Mesenchymal stem cell (in vitro differentiated cells and primary cell): ENCODE measurements at regions not wholly inside any gene's neighbourhood (a gene's known extent, or its start where the extent isn't known, plus 50 kb on each side); places are given as distances from the start of the nearest gene placed in this dataset.

ENCODE experiments used
- DNase-seq: peaks from one replicate; pipeline ENCODE4 v3.0.0-alpha.2; 2013
- H2AFZ ChIP-seq: one replicate; pipeline ENCODE4 v1.6.1; 2013; ENCODE audit warnings: low read depth, mild to moderate bottlenecking, control low read depth, inconsistent platforms, low read length, moderate library complexity
- H2AK5ac ChIP-seq: 2 replicates; pipeline ENCODE4 v1.6.1; 2013; ENCODE audit warnings: low read length, moderate library complexity, mild to moderate bottlenecking, inconsistent platforms; ENCODE audit not compliant: severe bottlenecking
- H2BK120ac ChIP-seq: one replicate; pipeline ENCODE4 v1.6.1; 2013; ENCODE audit warnings: low read depth, mild to moderate bottlenecking, inconsistent platforms, low read length, moderate library complexity
- H2BK12ac ChIP-seq, 2 experiments: one replicate each; pipeline ENCODE4 v1.6.1; 2013; ENCODE audit warnings: inconsistent platforms in 2 of 2, low read length in 2 of 2, mild to moderate bottlenecking in 2 of 2, moderate library complexity in 2 of 2, control low read depth in 1 of 2
- H2BK15ac ChIP-seq: one replicate; pipeline ENCODE4 v1.6.1; 2013; ENCODE audit warnings: mild to moderate bottlenecking, low read depth, inconsistent platforms; ENCODE audit not compliant: poor library complexity, severe bottlenecking
- H2BK5ac ChIP-seq: 2 replicates; pipeline ENCODE4 v1.6.1; 2013; ENCODE audit warnings: low read depth, mild to moderate bottlenecking, low read length, control low read depth, inconsistent platforms; ENCODE audit not compliant: poor library complexity, severe bottlenecking
- H3K14ac ChIP-seq, 2 experiments: one replicate each; pipeline ENCODE4 v1.6.1; 2013; ENCODE audit warnings: inconsistent platforms in 2 of 2, low read length in 2 of 2, control low read depth in 1 of 2, mild to moderate bottlenecking in 1 of 2, moderate library complexity in 1 of 2
- H3K18ac ChIP-seq, 2 experiments: one replicate each; pipeline ENCODE4 v1.6.1; 2013; ENCODE audit warnings: inconsistent platforms in 2 of 2, low read length in 2 of 2, control low read depth in 1 of 2, low read depth in 1 of 2, mild to moderate bottlenecking in 1 of 2
- H3K23ac ChIP-seq, 2 experiments: one replicate each; pipeline ENCODE4 v1.6.1; 2013; ENCODE audit warnings: inconsistent platforms in 2 of 2, low read length in 2 of 2, mild to moderate bottlenecking in 2 of 2, moderate library complexity in 2 of 2, control low read depth in 1 of 2
- H3K27ac ChIP-seq: 2 replicates; pipeline ENCODE4 v1.5.1; 2013; ENCODE audit warnings: mild to moderate bottlenecking, moderate library complexity, low read length, control low read depth, inconsistent platforms; ENCODE audit not compliant: poor library complexity, severe bottlenecking
- H3K27me3 ChIP-seq, 2 experiments: 2 replicates each; pipeline versions ENCODE4 v1.6.1 to v1.7.0; 2013; ENCODE audit warnings: low read length in 2 of 2, mild to moderate bottlenecking in 2 of 2, moderate library complexity in 2 of 2, control low read depth in 1 of 2, inconsistent platforms in 1 of 2; ENCODE audit not compliant: control insufficient read depth in 1 of 2, insufficient read depth in 1 of 2
- H3K36me3 ChIP-seq, 2 experiments: 2 replicates each; pipeline versions ENCODE4 v1.6.1 to v1.7.0; 2013; ENCODE audit warnings: low read length in 2 of 2, control low read depth in 1 of 2, inconsistent platforms in 1 of 2, low read depth in 1 of 2, mild to moderate bottlenecking in 1 of 2; ENCODE audit not compliant: insufficient read depth in 2 of 2, control insufficient read depth in 1 of 2
- H3K4ac ChIP-seq, 2 experiments: one replicate each; pipeline ENCODE4 v1.6.1; 2013; ENCODE audit warnings: inconsistent platforms in 2 of 2, low read length in 2 of 2, mild to moderate bottlenecking in 2 of 2, moderate library complexity in 2 of 2, control low read depth in 1 of 2, low read depth in 1 of 2
- H3K4me1 ChIP-seq: 2 replicates; pipeline ENCODE4 v1.6.1; 2013; ENCODE audit warnings: low read depth, low read length, control low read depth; ENCODE audit not compliant: control insufficient read depth, insufficient read depth
- H3K4me2 ChIP-seq: 2 replicates; pipeline ENCODE4 v1.6.1; 2013; ENCODE audit warnings: low read length, mild to moderate bottlenecking, inconsistent platforms; ENCODE audit not compliant: poor library complexity, severe bottlenecking
- H3K4me3 ChIP-seq, 2 experiments: 2 replicates each; pipeline versions ENCODE4 v1.5.1 to v1.7.0; 2013; ENCODE audit warnings: low read length in 2 of 2, mild to moderate bottlenecking in 2 of 2, control low read depth in 1 of 2, low read depth in 1 of 2; ENCODE audit not compliant: insufficient read depth in 1 of 2
- H3K79me1 ChIP-seq: replicated peaks from 2 replicates; pipeline ENCODE4 v1.6.1; 2013; ENCODE audit warnings: mild to moderate bottlenecking, control low read depth, low read length, inconsistent platforms; ENCODE audit not compliant: poor library complexity, severe bottlenecking
- H3K9ac ChIP-seq: 2 replicates; pipeline ENCODE4 v1.7.0; 2013; ENCODE audit warnings: mild to moderate bottlenecking, low read length, moderate library complexity
- H3K9me3 ChIP-seq: 2 replicates; pipeline ENCODE4 v1.7.0; 2013; ENCODE audit warnings: mild to moderate bottlenecking, low read length; ENCODE audit not compliant: control insufficient read depth
- H4K8ac ChIP-seq: one replicate; pipeline ENCODE4 v1.6.1; 2013; ENCODE audit warnings: inconsistent platforms, mild to moderate bottlenecking, low read length, moderate library complexity
- H4K91ac ChIP-seq: one replicate; pipeline ENCODE4 v1.6.1; 2013; ENCODE audit warnings: mild to moderate bottlenecking, low read length, inconsistent platforms
- WGBS: methylation state at CpG from one replicate; pipeline ENCODE4 v1.1.7; 2013; ENCODE audit warnings: mixed read lengths; 5-methylcytosine and 5-hydroxymethylcytosine counted together

DNA sequence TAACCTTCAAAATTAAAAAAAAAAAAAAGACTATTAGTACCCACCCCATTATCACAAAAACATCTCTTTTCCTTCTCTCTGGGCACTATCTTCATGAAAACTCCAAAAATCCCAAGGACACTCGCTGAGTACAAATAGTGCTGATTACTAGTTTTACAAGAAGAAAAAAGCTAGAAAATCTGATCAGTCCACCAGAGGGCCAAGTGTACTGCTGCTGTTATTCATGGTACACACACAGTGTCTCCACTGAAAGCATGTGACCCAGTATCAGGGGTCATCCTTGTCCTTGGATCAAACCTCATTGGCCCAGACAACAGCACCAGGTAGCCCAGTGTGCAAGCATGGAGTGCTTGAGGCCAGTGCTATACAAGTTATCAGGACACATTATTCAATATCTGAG lies 382.7 kb upstream of the KLHL29 start:
- Histone ChIP-seq H3K4me1 (no peaks in the 10 kb centered on the region), H3K79me1 (no peaks in the 10 kb centered on the region), H3K4ac (no peak overlapping the region), H3K14ac (no peak overlapping the region), H2BK12ac (no peak overlapping the region), H3K4me2 (no peak overlapping the region), H3K27ac (no peak overlapping the region), H3K27me3 (no peaks in the 10 kb centered on the region), H3K4me3 (no peak overlapping the region), H3K23ac (no peak overlapping the region), H2BK5ac (no peak overlapping the region), H2BK120ac (no peak overlapping the region), H3K18ac (no peak overlapping the region), H3K9ac (no peak overlapping the region), H4K8ac (no peak overlapping the region), H2AFZ (no peak overlapping the region), H3K9me3 (peaks cover 6% of the 10 kb centered on the region), H4K91ac (no peak overlapping the region), H2AK5ac (no peak overlapping the region), H3K36me3 (no peaks in the 10 kb centered on the region), H2BK15ac (no peak overlapping the region)
- 71% methylated on average over 1 of the region's 1 CpG for WGBS
- DNase-seq = no peak

- Histone ChIP-seq H3K23ac (no peak overlapping the region), H3K9ac (no peak overlapping the region), H3K4me3 (no peak overlapping the region), H3K36me3 (no peaks in the 10 kb centered on the region), H3K79me1 (no peaks in the 10 kb centered on the region), H3K18ac (no peak overlapping the region), H3K4me2 (no peak overlapping the region), H2BK5ac (no peak overlapping the region), H2BK15ac (no peak overlapping the region), H2BK120ac (no peak overlapping the region), H4K8ac (no peak overlapping the region), H3K27ac (no peak overlapping the region), H3K14ac (no peak overlapping the region), H3K4me1 (peaks cover 3% of the 10 kb centered on the region), H2AFZ (no peak overlapping the region), H2AK5ac (no peak overlapping the region), H3K27me3 (no peaks in the 10 kb centered on the region), H2BK12ac (no peak overlapping the region), H3K9me3 (peaks cover 6% of the 10 kb centered on the region), H3K4ac (no peak overlapping the region), H4K91ac (no peak overlapping the region)
- no peak for DNase-seq
- 95% methylated on average over 4 of the region's 4 CpGs for WGBS
Measured at GRCh38 chr2:23005469-23005868, 379.5 kb upstream of the KLHL29 start.

GRCh38 chr2:23007631-23008235 lies 377.2 kb upstream of the KLHL29 start:
- Histone ChIP-seq H3K4me2 (no peak overlapping the region), H3K27ac (no peak overlapping the region), H2AK5ac (no peak overlapping the region), H2AFZ (no peak overlapping the region), H3K4me1 (peaks cover 3% of the 10 kb centered on the region), H3K23ac (no peak overlapping the region), H3K18ac (no peak overlapping the region), H3K79me1 (no peaks in the 10 kb centered on the region), H3K27me3 (no peaks in the 10 kb centered on the region), H2BK120ac (no peak overlapping the region), H3K14ac (no peak overlapping the region), H3K36me3 (no peaks in the 10 kb centered on the region), H3K9ac (no peak overlapping the region), H4K91ac (no peak overlapping the region), H2BK15ac (no peak overlapping the region), H3K4ac (no peak overlapping the region), H3K4me3 (no peak overlapping the region), H4K8ac (no peak overlapping the region), H3K9me3 (peaks cover 6% of the 10 kb centered on the region), H2BK12ac (no peak overlapping the region), H2BK5ac (no peak overlapping the region)
- DNase-seq = no peak
- 83% methylated on average over 1 of the region's 1 CpG for WGBS

- Histone ChIP-seq H2BK12ac (no peak overlapping the region), H3K4me2 (no peak overlapping the region), H3K9ac (no peak overlapping the region), H2BK15ac (no peak overlapping the region), H3K27ac (no peak overlapping the region), H4K8ac (no peak overlapping the region), H4K91ac (no peak overlapping the region), H3K4me3 (no peak overlapping the region), H2BK5ac (no peak overlapping the region), H3K27me3 (no peaks in the 10 kb centered on the region), H3K4ac (no peak overlapping the region), H3K14ac (no peak overlapping the region), H2AK5ac (no peak overlapping the region), H3K4me1 (peaks cover 3% of the 10 kb centered on the region), H2BK120ac (no peak overlapping the region), H3K9me3 (peaks cover 6% of the 10 kb centered on the region), H3K18ac (no peak overlapping the region), H3K23ac (no peak overlapping the region), H3K79me1 (no peaks in the 10 kb centered on the region), H3K36me3 (no peaks in the 10 kb centered on the region), H2AFZ (no peak overlapping the region)
- 91% methylated on average over 6 of the region's 6 CpGs for WGBS
- no peak for DNase-seq
Measured at GRCh38 chr2:23008440-23008839, 376.5 kb upstream of the KLHL29 start.
